Fibroblast of lung (primary cell): ENCODE measurements at regions not wholly inside any gene's neighbourhood (a gene's known extent, or its start where the extent isn't known, plus 50 kb on each side); places are given as distances from the start of the nearest gene placed in this dataset.
"Not testable (repeated sequence)": the region's sequence is repeated elsewhere in the genome, so short reads cannot be mapped to it uniquely, and the experiment has no call there.

ENCODE experiments used
- DNase-seq, 2 donors: peaks; one replicate each; pipeline versions ENCODE4 v3.0.0 to v3.0.0-alpha.2; 2010; ENCODE audit warnings: low read depth in 2 of 2
- H2AFZ ChIP-seq: 2 replicates; pipeline ENCODE4 v1.5.1; 2012; ENCODE audit warnings: low read length, control low read depth, inconsistent platforms
- H3K27ac ChIP-seq: 2 replicates; pipeline ENCODE4 v1.5.1; 2011; ENCODE audit warnings: low read length, control low read depth; ENCODE audit not compliant: insufficient read depth
- H3K27me3 ChIP-seq: 2 replicates; pipeline ENCODE4 v1.5.1; 2011; ENCODE audit warnings: mild to moderate bottlenecking, low read length; ENCODE audit not compliant: control insufficient read depth, insufficient read depth
- H3K36me3 ChIP-seq: 2 replicates; pipeline ENCODE4 v1.5.1; 2011; ENCODE audit warnings: low read length; ENCODE audit not compliant: control insufficient read depth, insufficient read depth
- H3K4me1 ChIP-seq: 2 replicates; pipeline ENCODE4 v1.5.1; 2011; ENCODE audit warnings: low read length; ENCODE audit not compliant: control insufficient read depth, insufficient read depth; ENCODE audit errors: extremely low read depth
- H3K4me2 ChIP-seq: 2 replicates; pipeline ENCODE4 v1.5.1; 2011; ENCODE audit warnings: low read length, control low read depth; ENCODE audit not compliant: insufficient read depth; ENCODE audit errors: extremely low read depth
- H3K4me3 ChIP-seq, 4 experiments: fragments of 200-600 bp in 1 of 4; sonication (generic) in 1 of 4; replicated peaks in 1 of 4; 2 replicates each; pipeline ENCODE4 v1.5.1; 2011 to 2016; ENCODE audit warnings: low read length in 4 of 4, low read depth in 3 of 4, mild to moderate bottlenecking in 3 of 4, control low read depth in 2 of 4, inconsistent platforms in 1 of 4, mixed read lengths in 1 of 4; ENCODE audit not compliant: insufficient read depth in 1 of 4; ENCODE audit errors: control extremely low read depth in 1 of 4
- H3K79me2 ChIP-seq: 2 replicates; pipeline ENCODE4 v1.5.1; 2012; ENCODE audit warnings: mild to moderate bottlenecking, low read length, inconsistent platforms; ENCODE audit not compliant: control insufficient read depth, insufficient read depth
- H3K9ac ChIP-seq: 2 replicates; pipeline ENCODE4 v1.5.1; 2011; ENCODE audit warnings: mild to moderate bottlenecking, low read length, control low read depth; ENCODE audit not compliant: insufficient read depth
- H3K9me3 ChIP-seq: 2 replicates; pipeline ENCODE4 v1.5.1; 2012; ENCODE audit warnings: low read depth, low read length; ENCODE audit not compliant: control insufficient read depth, insufficient read depth
- H4K20me1 ChIP-seq: 2 replicates; pipeline ENCODE4 v1.5.1; 2011; ENCODE audit warnings: low read length; ENCODE audit not compliant: control insufficient read depth, insufficient read depth; ENCODE audit errors: extremely low read depth
- CTCF ChIP-seq, 2 donors: IDR thresholded peaks in 1 of 2; conservative IDR thresholded peaks in 1 of 2; 1 replicate in 1 of 2; 2 replicates in 1 of 2; pipeline ENCODE4 v1.5.1; 2011 to 2012; ENCODE audit warnings: low read length in 2 of 2, control low read depth in 1 of 2, inconsistent platforms in 1 of 2, low read depth in 1 of 2, mild to moderate bottlenecking in 1 of 2
- EZH2 ChIP-seq: IDR thresholded peaks from 2 replicates; pipeline ENCODE4 v1.5.1; 2012; ENCODE audit warnings: low read length, control low read depth, mild to moderate bottlenecking; ENCODE audit errors: missing control alignments

DNA sequence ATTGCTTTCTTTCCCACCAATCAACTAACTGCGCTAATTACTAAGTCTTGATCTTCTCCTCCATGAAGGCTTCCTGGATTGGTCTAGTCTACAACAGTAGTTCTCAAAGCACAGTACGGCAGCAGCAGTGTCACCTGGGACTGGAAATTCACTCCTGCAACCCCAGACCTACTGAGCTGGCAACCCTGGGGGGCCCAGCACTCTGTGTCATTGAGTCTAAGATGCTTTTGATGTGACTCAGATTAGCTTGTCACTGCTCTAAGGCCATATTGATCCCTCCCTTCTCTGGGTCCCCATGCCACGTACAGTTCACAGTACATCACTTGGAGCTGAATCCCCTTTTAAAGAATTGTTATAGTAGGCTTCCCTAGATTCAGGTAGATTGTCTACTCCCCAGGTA is 65.7 kb upstream of the KMT2C start:
- no peaks in the 10 kb centered on the region for H3K4me1 ChIP-seq
- TF ChIP-seq CTCF (conservative IDR thresholded peaks at IDR 0.05 in 1 of 2, IDR thresholded peaks at IDR 0.05 in 1 of 2; ENCODE audit: low read depth in 1 of 2, low read length in 2 of 2) (no peak), EZH2 (no peak)
- no peak overlapping the region for H3K27ac ChIP-seq
- no peaks in the 10 kb centered on the region for H3K36me3 ChIP-seq
- no peak overlapping the region for H3K9ac ChIP-seq
- no peaks in the 10 kb centered on the region for H3K27me3 ChIP-seq
- no peak overlapping the region for H3K4me2 ChIP-seq
- no peak for DNase-seq
- H4K20me1 ChIP-seq = no peaks in the 10 kb centered on the region
- no peaks in the 10 kb centered on the region for H3K9me3 ChIP-seq
- no peaks in the 10 kb centered on the region for H3K79me2 ChIP-seq
- H2AFZ ChIP-seq = no peak overlapping the region
- H3K4me3 ChIP-seq = no peak overlapping the region

- not testable (repeated sequence) for H3K9me3 ChIP-seq
Measured at GRCh38 chr7:152499969-152500368, 64.2 kb upstream of the KMT2C start.

GRCh38 chr7:152495867-152496266 is 60.1 kb upstream of the KMT2C start:
- no peaks in the 10 kb centered on the region for H4K20me1 ChIP-seq
- no peak overlapping the region for H3K4me2 ChIP-seq
- H3K27me3 ChIP-seq = no peaks in the 10 kb centered on the region
- DNase-seq = no peak
- no peak overlapping the region for H3K9ac ChIP-seq
- H3K79me2 ChIP-seq = no peaks in the 10 kb centered on the region
- TF ChIP-seq EZH2 = no peak
- no peak for TF ChIP-seq CTCF (conservative IDR thresholded peaks at IDR 0.05 in 1 of 2, IDR thresholded peaks at IDR 0.05 in 1 of 2; ENCODE audit: low read depth in 1 of 2, low read length in 2 of 2)
- no peaks in the 10 kb centered on the region for H3K9me3 ChIP-seq
- H3K36me3 ChIP-seq = no peaks in the 10 kb centered on the region
- H2AFZ ChIP-seq = no peak overlapping the region
- H3K27ac ChIP-seq = no peak overlapping the region
- no peaks in the 10 kb centered on the region for H3K4me1 ChIP-seq
- no peak overlapping the region for H3K4me3 ChIP-seq

More at GRCh38 chr7:152499969-152500368, 64.2 kb upstream of the KMT2C start:
- H3K9ac ChIP-seq, H2AFZ ChIP-seq, H3K4me3 ChIP-seq, H3K4me1 ChIP-seq, H3K79me2 ChIP-seq, H4K20me1 ChIP-seq, H3K27me3 ChIP-seq, H3K27ac ChIP-seq, H3K36me3 ChIP-seq, H3K4me2 ChIP-seq: not testable (repeated sequence)
- DNase-seq = peak in 1 of 2 donors; percentile 20
